ENCODE measurements at regions not wholly inside any gene's neighbourhood (a gene's known extent, or its start where the extent isn't known, plus 50 kb on each side); places are given as distances from the start of the nearest gene placed in this dataset.

DNA sequence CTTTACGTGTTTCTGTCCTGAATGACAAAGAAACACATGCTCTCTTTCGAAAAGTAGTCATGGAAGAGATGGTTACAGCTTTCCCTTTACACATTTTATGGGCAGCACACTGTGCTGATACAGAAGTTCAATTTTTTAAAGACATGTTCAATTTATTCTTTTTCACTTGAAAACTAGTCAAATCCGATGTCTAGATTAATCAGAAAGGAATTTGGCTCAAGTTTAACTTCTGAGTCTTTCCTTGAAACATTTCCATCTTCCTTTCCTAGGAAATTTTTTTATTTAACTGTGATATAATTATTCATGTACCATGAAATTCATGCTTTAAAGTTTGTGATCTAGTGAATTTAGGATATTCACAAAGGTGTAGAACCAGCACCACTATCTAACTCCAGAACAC lies 360.1 kb downstream of the TNS3 start:
- Mint-ChIP-seq H3K27ac (ENCODE audit: unreplicated experiment) (no peak overlapping the region), H3K4me3 (ENCODE audit: unreplicated experiment) (no peak overlapping the region), H3K27me3 (ENCODE audit: unreplicated experiment) (no peaks in the 10 kb centered on the region), H3K9me3 (ENCODE audit: unreplicated experiment) (no peaks in the 10 kb centered on the region), H3K4me1 (ENCODE audit: unreplicated experiment) (peaks cover 5% of the 10 kb centered on the region), H3K36me3 (ENCODE audit: unreplicated experiment) (peaks cover 3% of the 10 kb centered on the region)
- TF ChIP-seq, protein P1, sequence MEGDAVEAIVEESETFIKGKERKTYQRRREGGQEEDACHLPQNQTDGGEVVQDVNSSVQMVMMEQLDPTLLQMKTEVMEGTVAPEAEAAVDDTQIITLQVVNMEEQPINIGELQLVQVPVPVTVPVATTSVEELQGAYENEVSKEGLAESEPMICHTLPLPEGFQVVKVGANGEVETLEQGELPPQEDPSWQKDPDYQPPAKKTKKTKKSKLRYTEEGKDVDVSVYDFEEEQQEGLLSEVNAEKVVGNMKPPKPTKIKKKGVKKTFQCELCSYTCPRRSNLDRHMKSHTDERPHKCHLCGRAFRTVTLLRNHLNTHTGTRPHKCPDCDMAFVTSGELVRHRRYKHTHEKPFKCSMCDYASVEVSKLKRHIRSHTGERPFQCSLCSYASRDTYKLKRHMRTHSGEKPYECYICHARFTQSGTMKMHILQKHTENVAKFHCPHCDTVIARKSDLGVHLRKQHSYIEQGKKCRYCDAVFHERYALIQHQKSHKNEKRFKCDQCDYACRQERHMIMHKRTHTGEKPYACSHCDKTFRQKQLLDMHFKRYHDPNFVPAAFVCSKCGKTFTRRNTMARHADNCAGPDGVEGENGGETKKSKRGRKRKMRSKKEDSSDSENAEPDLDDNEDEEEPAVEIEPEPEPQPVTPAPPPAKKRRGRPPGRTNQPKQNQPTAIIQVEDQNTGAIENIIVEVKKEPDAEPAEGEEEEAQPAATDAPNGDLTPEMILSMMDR (IDR thresholded peaks at IDR 0.05): no peak
- no peak for DNase-seq (ENCODE audit: extremely low spot score, unreplicated experiment)

DNA sequence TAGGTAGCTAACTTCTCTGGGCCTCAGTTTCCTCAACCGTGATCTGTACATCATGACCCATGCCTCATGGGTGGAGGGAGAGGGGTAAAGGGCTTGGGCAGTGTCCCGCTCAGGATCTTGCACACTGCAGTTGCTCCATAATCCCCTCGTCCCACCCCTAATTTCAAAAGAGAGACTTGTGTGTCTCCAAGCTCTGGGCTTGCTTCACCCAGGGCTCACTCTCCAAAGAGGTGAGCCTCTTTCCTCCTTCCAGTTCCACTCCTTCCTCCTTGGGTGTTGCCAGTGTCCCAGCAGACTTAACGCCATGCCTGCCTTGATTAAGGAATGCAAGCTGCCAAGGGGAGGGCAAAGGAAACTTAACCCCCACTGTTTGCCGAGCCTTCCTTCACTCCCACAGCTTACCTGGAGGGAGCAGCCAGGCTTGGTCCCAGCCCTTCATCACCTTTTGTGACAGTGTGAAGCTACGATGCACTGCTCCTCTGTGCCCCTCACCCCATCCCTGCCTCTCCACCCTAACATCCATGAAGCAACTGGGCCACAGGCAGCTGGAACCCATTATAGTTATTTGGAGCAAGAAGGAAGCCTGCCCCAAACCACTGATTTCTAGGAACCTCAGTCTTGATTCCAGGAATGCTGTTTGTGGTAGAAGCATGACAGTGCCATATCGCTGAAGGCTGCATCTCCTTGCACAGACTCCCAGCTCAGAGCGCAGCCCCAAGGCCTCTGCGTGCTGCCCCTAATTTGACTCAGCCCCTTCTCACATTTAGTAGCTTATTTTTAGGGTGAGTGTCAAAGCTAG lies 363.3 kb downstream of the TNS3 start:
- Mint-ChIP-seq H3K27me3 (ENCODE audit: unreplicated experiment) (peaks cover 4% of the 10 kb centered on the region), H3K4me1 (ENCODE audit: unreplicated experiment) (peaks cover 4% of the 10 kb centered on the region), H3K36me3 (ENCODE audit: unreplicated experiment) (no peaks in the 10 kb centered on the region), H3K9me3 (ENCODE audit: unreplicated experiment) (no peaks in the 10 kb centered on the region), H3K27ac (ENCODE audit: unreplicated experiment) (no peak overlapping the region), H3K4me3 (ENCODE audit: unreplicated experiment) (no peak overlapping the region)
- TF ChIP-seq, protein P1 (IDR thresholded peaks at IDR 0.05): no peak
- DNase-seq (ENCODE audit: extremely low spot score, unreplicated experiment): no peak

DNA sequence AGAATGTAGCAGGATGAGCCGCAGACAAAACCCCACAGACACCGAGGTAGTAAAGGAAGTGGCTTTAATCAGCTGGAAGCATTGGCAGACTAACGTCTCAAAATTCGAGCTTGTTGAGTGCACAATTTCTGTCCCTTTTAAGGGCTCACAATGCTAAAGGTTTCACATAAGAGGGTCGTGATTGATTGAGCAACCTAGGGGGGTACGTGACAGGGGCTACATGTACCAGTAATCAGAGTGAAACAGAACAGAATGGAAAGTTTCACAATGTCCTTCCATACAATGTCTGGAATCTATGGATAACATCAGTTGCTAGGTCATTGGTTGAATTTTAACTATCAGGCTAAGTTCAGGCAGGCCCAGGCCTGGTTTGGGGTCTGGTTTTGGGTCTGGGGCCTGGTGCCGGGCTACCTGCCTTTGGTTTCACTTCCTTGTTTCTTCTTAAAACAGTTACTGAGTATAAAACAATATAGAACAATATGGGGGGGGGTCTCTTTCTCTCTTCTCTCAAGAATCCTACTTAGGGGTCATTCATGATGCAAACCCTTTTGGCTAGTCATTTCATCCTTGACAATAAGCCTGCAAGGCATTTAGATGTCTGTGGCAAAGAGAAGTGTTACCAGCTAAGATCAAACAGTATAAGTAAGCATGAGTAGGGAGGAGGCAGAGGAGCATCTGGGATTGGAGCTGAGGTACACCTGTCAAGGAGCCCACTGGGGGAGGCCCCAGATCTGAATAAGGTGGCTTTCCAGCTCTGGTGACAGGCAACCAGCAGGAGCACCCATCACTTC lies 364.1 kb downstream of the TNS3 start:
- Mint-ChIP-seq H3K4me1 (ENCODE audit: unreplicated experiment) (peaks cover 4% of the 10 kb centered on the region), H3K4me3 (ENCODE audit: unreplicated experiment) (no peak overlapping the region), H3K27me3 (ENCODE audit: unreplicated experiment) (peaks cover 9% of the 10 kb centered on the region), H3K36me3 (ENCODE audit: unreplicated experiment) (no peaks in the 10 kb centered on the region), H3K27ac (ENCODE audit: unreplicated experiment) (no peak overlapping the region), H3K9me3 (ENCODE audit: unreplicated experiment) (no peaks in the 10 kb centered on the region)
- TF ChIP-seq, protein P1 (IDR thresholded peaks at IDR 0.05): no peak
- DNase-seq (ENCODE audit: extremely low spot score, unreplicated experiment): no peak

DNA sequence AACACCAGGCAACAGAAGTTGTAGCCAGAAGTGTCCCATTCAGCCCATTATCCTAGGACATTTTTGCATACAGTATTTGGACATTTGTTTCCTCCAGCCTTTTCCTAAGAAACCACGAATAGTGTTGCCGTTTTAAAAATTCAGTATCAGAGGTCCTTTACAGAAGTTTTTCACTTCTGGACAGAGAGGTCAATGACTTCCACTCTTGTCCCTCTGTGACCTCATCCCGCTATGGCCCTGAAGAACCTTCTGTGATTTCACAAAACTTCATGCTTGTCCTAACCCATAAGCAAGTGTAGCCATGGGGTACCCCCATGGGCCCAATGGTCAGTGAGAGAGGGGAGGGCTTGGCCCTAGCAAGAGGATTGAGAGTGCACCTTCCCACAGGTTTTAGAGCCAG lies 364.8 kb downstream of the TNS3 start:
- TF ChIP-seq, protein P1 (IDR thresholded peaks at IDR 0.05): no peak
- Mint-ChIP-seq H3K27me3 (ENCODE audit: unreplicated experiment) (peaks cover 15% of the 10 kb centered on the region), H3K9me3 (ENCODE audit: unreplicated experiment) (no peaks in the 10 kb centered on the region), H3K4me3 (ENCODE audit: unreplicated experiment) (no peak overlapping the region), H3K36me3 (ENCODE audit: unreplicated experiment) (no peaks in the 10 kb centered on the region), H3K27ac (ENCODE audit: unreplicated experiment) (no peak overlapping the region), H3K4me1 (ENCODE audit: unreplicated experiment) (peaks cover 6% of the 10 kb centered on the region)
- DNase-seq (ENCODE audit: extremely low spot score, unreplicated experiment): no peak

DNA sequence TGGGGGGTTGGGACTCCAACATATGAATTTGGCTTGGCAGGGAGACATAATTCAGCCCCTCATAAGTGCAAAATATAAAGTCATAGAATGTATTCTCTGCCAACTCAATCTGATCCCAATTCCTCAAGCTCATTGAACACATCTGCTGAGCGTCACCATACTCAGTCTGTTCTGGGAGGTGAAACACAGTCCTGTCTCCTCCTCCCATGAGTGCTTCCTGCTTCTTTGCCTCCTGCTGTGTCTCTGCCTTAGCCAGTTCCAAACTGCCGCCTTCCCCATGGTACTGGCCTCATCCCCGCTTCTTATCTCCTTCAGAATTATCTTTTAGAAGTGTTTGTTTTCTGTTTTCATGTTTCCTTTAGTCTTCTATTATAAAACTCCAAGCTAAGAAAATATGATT lies 365.5 kb downstream of the TNS3 start:
- Mint-ChIP-seq H3K4me1 (ENCODE audit: unreplicated experiment) (peaks cover 10% of the 10 kb centered on the region), H3K4me3 (ENCODE audit: unreplicated experiment) (no peak overlapping the region), H3K27me3 (ENCODE audit: unreplicated experiment) (peaks cover 20% of the 10 kb centered on the region), H3K9me3 (ENCODE audit: unreplicated experiment) (no peaks in the 10 kb centered on the region), H3K27ac (ENCODE audit: unreplicated experiment) (no peak overlapping the region), H3K36me3 (ENCODE audit: unreplicated experiment) (no peaks in the 10 kb centered on the region)
- TF ChIP-seq, protein P1 (IDR thresholded peaks at IDR 0.05): no peak
- DNase-seq (ENCODE audit: extremely low spot score, unreplicated experiment): no peak
